HCT116 (cell line): ENCODE measurements at regions not wholly inside any gene's neighbourhood (a gene's known extent, or its start where the extent isn't known, plus 50 kb on each side); places are given as distances from the start of the nearest gene placed in this dataset.

ENCODE experiments used
- ATAC-seq: fragments of 200-7000 bp; cut with Tn5 transposase; 2 replicates; pipeline ENCODE4 v1.9.1; 2020; ENCODE audit warnings: mild to moderate bottlenecking, moderate library complexity
- BruUV-seq: library from RNA; stranded (reverse); fragments of 400-500 nt; replicated peaks from 2 replicates; lab custom pipeline; 2021; lab: Mats Ljungman, UMichigan
- CTCF ChIA-PET: fragments of 300-600 bp; sonication (Branson Sonifier 250); formaldehyde crosslinking; loops from one replicate; lab custom pipeline; 2021; ENCODE audit warnings: antibody characterized with exemption; lab: Charles Lee
- POLR2A ChIA-PET: fragments of 300-600, 350-600 bp; sonication (Branson Sonifier 250); formaldehyde crosslinking; loops from one replicate; lab custom pipeline; 2021; ENCODE audit warnings: antibody characterized with exemption; lab: Charles Lee
- RAD21 ChIA-PET, 2 experiments: fragments of 300-600 bp; sonication (Branson Sonifier 250); formaldehyde crosslinking; loops; one replicate each; lab custom pipeline; 2023; ENCODE audit warnings: low total read pairs in 2 of 2; ENCODE audit not compliant: uncharacterized antibody in 2 of 2, unreplicated experiment in 2 of 2, low non-redundant PET in 1 of 2; lab: Charles Lee
- DNase-seq: peaks from one replicate; pipeline ENCODE4 v3.0.0-alpha.2; 2010; ENCODE audit warnings: low read depth, low spot score
- H2AFZ ChIP-seq: fragments of 200-600 bp; shearing (Covaris generic), sonication (generic); 2 replicates; pipeline ENCODE4 v1.6.1; 2017; ENCODE audit warnings: low read depth, mixed run types, mixed read lengths, antibody characterized with exemption, low read length; ENCODE audit not compliant: poor library complexity, severe bottlenecking
- H3K27ac ChIP-seq: 2 replicates; pipeline ENCODE4 v1.5.1; 2012; ENCODE audit warnings: low read depth, low read length
- H3K27me3 ChIP-seq: fragments of 200-600 bp; sonication (generic); 2 replicates; pipeline ENCODE4 v1.6.1; 2016; ENCODE audit warnings: mixed run types, low read length, mixed read lengths; ENCODE audit not compliant: insufficient read depth
- H3K36me3 ChIP-seq, 2 experiments: fragments of 200-500 bp in 1 of 2; fragments of 200-600 bp in 1 of 2; sonication (Bioruptor generic) in 1 of 2; sonication (generic) in 1 of 2; 2 replicates each; pipeline versions ENCODE4 v1.5.1 to v1.6.1; 2014 to 2016; ENCODE audit warnings: low read length in 2 of 2, inconsistent platforms in 1 of 2, mixed read lengths in 1 of 2, mixed run types in 1 of 2; ENCODE audit not compliant: insufficient read depth in 2 of 2, control insufficient read depth in 1 of 2
- H3K4me1 ChIP-seq, 2 experiments: fragments of 200-600 bp in 1 of 2; sonication (generic) in 1 of 2; 2 replicates each; pipeline versions ENCODE4 v1.5.1 to v1.6.1; 2012 to 2017; ENCODE audit warnings: low read length in 2 of 2, inconsistent platforms in 1 of 2, mild to moderate bottlenecking in 1 of 2, mixed read lengths in 1 of 2, mixed run types in 1 of 2, moderate library complexity in 1 of 2; ENCODE audit not compliant: insufficient read depth in 2 of 2, control insufficient read depth in 1 of 2
- H3K4me2 ChIP-seq: fragments of 200-600 bp; sonication (generic); 2 replicates; pipeline ENCODE4 v1.6.1; 2017; ENCODE audit warnings: mixed run types, low read length, mixed read lengths
- H3K4me3 ChIP-seq, 2 experiments: fragments of 200-600 bp in 1 of 2; sonication (generic) in 1 of 2; replicated peaks in 1 of 2; 2 replicates each; pipeline ENCODE4 v1.5.1; 2011 to 2016; ENCODE audit warnings: low read length in 2 of 2, control low read depth in 1 of 2, low read depth in 1 of 2, mild to moderate bottlenecking in 1 of 2, mixed read lengths in 1 of 2, mixed run types in 1 of 2
- H3K79me2 ChIP-seq: fragments of 200-600 bp; sonication (generic); 2 replicates; pipeline ENCODE4 v1.6.1; 2017; ENCODE audit warnings: mild to moderate bottlenecking, mixed run types, low read length, moderate library complexity, mixed read lengths; ENCODE audit not compliant: insufficient read depth
- H3K9ac ChIP-seq: fragments of 200-600 bp; sonication (generic); 2 replicates; pipeline ENCODE4 v1.6.1; 2016; ENCODE audit warnings: low read length, mixed read lengths
- H3K9me2 ChIP-seq: fragments of 200-600 bp; sonication (generic), shearing (Covaris generic); 2 replicates; pipeline ENCODE4 v1.6.1; 2017; ENCODE audit warnings: mixed run types, mild to moderate bottlenecking, moderate library complexity; ENCODE audit not compliant: insufficient read depth
- H3K9me3 ChIP-seq, 2 experiments: fragments of 200-500 bp in 1 of 2; fragments of 200-600 bp in 1 of 2; sonication (Bioruptor generic) in 1 of 2; sonication (generic) in 1 of 2; 2 replicates each; pipeline ENCODE4 v1.6.1; 2014 to 2017; ENCODE audit warnings: low read length in 2 of 2, mixed read lengths in 2 of 2, inconsistent platforms in 1 of 2, low read depth in 1 of 2, mild to moderate bottlenecking in 1 of 2, mixed run types in 1 of 2, moderate library complexity in 1 of 2; ENCODE audit not compliant: control insufficient read depth in 1 of 2, insufficient read depth in 1 of 2
- H4K20me1 ChIP-seq: fragments of 200-600 bp; sonication (generic), shearing (Covaris generic); 2 replicates; pipeline ENCODE4 v1.6.1; 2017; ENCODE audit warnings: mixed run types, mild to moderate bottlenecking, moderate library complexity; ENCODE audit not compliant: insufficient read depth
- CEBPB ChIP-seq: IDR thresholded peaks from 2 replicates; pipeline ENCODE4 v1.6.1; 2012; ENCODE audit warnings: low read depth
- EGR1 ChIP-seq: IDR thresholded peaks from 2 replicates; pipeline ENCODE4 v1.6.1; 2012; ENCODE audit warnings: low read depth
- EZH2 ChIP-seq: fragments of 200-600 bp; sonication (generic); IDR thresholded peaks from 2 replicates; pipeline ENCODE4 v1.6.1; 2017; ENCODE audit warnings: antibody characterized with exemption, mixed run types
- FOSL1 ChIP-seq: IDR thresholded peaks from 2 replicates; pipeline ENCODE4 v1.6.1; 2012; ENCODE audit warnings: low read depth
- POLR2A ChIP-seq: IDR thresholded peaks from 2 replicates; pipeline ENCODE4 v1.7.0; 2011; ENCODE audit warnings: borderline replicate concordance; ENCODE audit not compliant: insufficient read depth, insufficient read length; ENCODE audit errors: extremely low read depth
- POLR2AphosphoS5 ChIP-seq: IDR thresholded peaks from 2 replicates; pipeline ENCODE4 v1.6.1; 2011; ENCODE audit warnings: mild to moderate bottlenecking, low read depth, low read length, moderate library complexity
- RAD21 ChIP-seq: IDR thresholded peaks from 2 replicates; pipeline ENCODE4 v1.6.1; 2012; ENCODE audit warnings: low read depth, mild to moderate bottlenecking
- SIN3A ChIP-seq: IDR thresholded peaks from 2 replicates; pipeline ENCODE4 v1.6.1; 2012; ENCODE audit warnings: low read depth
- SP1 ChIP-seq: IDR thresholded peaks from 2 replicates; pipeline ENCODE4 v1.6.1; 2012; ENCODE audit warnings: low read depth
- SRF ChIP-seq: IDR thresholded peaks from 2 replicates; pipeline ENCODE4 v1.6.1; 2012; ENCODE audit warnings: low read depth
- TCF7L2 ChIP-seq: IDR thresholded peaks from 2 replicates; pipeline ENCODE4 v1.7.0; 2011; ENCODE audit warnings: borderline replicate concordance, inconsistent platforms; ENCODE audit not compliant: insufficient read depth, insufficient read length; ENCODE audit errors: extremely low read depth
- YY1 ChIP-seq: IDR thresholded peaks from 2 replicates; pipeline ENCODE4 v1.6.1; 2011; ENCODE audit warnings: low read length, low read depth, moderate library complexity, mild to moderate bottlenecking; ENCODE audit not compliant: insufficient replicate concordance; ENCODE audit errors: extremely low read depth
- ZFX ChIP-seq: fragments of 450-650 bp; IDR thresholded peaks from 2 replicates; pipeline ENCODE4 v1.6.1; 2017
- ZNF274 ChIP-seq: fragments of 200-500 bp; sonication (Bioruptor generic); IDR thresholded peaks from 2 replicates; pipeline ENCODE4 v1.6.1; 2014; ENCODE audit warnings: mild to moderate bottlenecking, low read depth, low read length, inconsistent platforms
- intact Hi-C: fragments of 100-400 bp; cut with micrococcal nuclease; formaldehyde crosslinking; loops from 2 replicates; pipeline ENCODE4 v1.10.0; 2022
- TF ChIP-seq, protein P1 (sequence below): IDR thresholded peaks from 2 replicates; pipeline ENCODE4 v1.6.1; 2012
- TF ChIP-seq, protein P2 (sequence below): IDR thresholded peaks from 2 replicates; pipeline ENCODE4 v1.6.1; 2012
- TF ChIP-seq, protein P3 (sequence below): IDR thresholded peaks from 2 replicates; pipeline ENCODE4 v1.6.1; 2012; ENCODE audit warnings: low read depth

DNA sequence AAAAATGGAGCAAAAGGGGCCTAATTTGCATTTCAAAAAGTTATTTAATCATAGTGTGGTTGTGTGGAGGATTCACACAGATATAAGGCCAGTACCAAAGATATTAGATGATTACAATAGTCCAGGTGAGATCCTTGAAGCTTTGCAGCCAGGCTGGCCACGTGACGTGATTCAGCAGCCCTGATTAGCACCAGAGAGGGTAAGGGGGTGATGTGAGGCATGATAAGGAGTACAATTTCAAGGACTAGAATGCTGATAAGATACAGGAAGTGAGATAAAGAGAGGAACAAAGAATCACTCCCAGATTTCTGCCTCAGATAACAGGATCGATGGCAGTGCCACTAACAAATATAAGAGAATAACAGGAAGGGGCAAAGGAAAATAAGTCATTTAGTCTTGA is 108.4 kb upstream of the PALS2 start:
- ChIA-PET RAD21 (no interaction called here), CTCF (no interaction called here), POLR2A (no interaction called here)
- Histone ChIP-seq H3K27ac (no peak overlapping the region), H3K27me3 (peaks cover 21% of the 10 kb centered on the region; the same call in 1 of the 2 replicates), H3K9ac (no peak overlapping the region), H3K9me3 (no peaks in the 10 kb centered on the region), H4K20me1 (no peaks in the 10 kb centered on the region), H3K79me2 (no peaks in the 10 kb centered on the region), H3K36me3 (no peaks in the 10 kb centered on the region), H3K9me2 (no peaks in the 10 kb centered on the region), H3K4me1 (no peaks in the 10 kb centered on the region), H3K4me3 (no peak overlapping the region), H3K4me2 (no peak overlapping the region), H2AFZ (no peak overlapping the region)
- intact Hi-C loops: no loop called here
- no peak for DNase-seq
- TF ChIP-seq TCF7L2: no peak
- no peak for TF ChIP-seq ZFX
- no peak for TF ChIP-seq SRF
- no peak for TF ChIP-seq CEBPB
- no peak for TF ChIP-seq YY1
- no peak for TF ChIP-seq RAD21
- TF ChIP-seq, protein P1, sequence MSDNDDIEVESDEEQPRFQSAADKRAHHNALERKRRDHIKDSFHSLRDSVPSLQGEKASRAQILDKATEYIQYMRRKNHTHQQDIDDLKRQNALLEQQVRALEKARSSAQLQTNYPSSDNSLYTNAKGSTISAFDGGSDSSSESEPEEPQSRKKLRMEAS: no peak
- TF ChIP-seq EZH2: no peak
- TF ChIP-seq, protein P2, sequence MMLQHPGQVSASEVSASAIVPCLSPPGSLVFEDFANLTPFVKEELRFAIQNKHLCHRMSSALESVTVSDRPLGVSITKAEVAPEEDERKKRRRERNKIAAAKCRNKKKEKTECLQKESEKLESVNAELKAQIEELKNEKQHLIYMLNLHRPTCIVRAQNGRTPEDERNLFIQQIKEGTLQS: no peak
- TF ChIP-seq FOSL1: no peak
- TF ChIP-seq SP1: no peak
- no peak for TF ChIP-seq SIN3A
- TF ChIP-seq, protein P3, sequence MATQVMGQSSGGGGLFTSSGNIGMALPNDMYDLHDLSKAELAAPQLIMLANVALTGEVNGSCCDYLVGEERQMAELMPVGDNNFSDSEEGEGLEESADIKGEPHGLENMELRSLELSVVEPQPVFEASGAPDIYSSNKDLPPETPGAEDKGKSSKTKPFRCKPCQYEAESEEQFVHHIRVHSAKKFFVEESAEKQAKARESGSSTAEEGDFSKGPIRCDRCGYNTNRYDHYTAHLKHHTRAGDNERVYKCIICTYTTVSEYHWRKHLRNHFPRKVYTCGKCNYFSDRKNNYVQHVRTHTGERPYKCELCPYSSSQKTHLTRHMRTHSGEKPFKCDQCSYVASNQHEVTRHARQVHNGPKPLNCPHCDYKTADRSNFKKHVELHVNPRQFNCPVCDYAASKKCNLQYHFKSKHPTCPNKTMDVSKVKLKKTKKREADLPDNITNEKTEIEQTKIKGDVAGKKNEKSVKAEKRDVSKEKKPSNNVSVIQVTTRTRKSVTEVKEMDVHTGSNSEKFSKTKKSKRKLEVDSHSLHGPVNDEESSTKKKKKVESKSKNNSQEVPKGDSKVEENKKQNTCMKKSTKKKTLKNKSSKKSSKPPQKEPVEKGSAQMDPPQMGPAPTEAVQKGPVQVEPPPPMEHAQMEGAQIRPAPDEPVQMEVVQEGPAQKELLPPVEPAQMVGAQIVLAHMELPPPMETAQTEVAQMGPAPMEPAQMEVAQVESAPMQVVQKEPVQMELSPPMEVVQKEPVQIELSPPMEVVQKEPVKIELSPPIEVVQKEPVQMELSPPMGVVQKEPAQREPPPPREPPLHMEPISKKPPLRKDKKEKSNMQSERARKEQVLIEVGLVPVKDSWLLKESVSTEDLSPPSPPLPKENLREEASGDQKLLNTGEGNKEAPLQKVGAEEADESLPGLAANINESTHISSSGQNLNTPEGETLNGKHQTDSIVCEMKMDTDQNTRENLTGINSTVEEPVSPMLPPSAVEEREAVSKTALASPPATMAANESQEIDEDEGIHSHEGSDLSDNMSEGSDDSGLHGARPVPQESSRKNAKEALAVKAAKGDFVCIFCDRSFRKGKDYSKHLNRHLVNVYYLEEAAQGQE: no peak
- no peak for TF ChIP-seq EGR1
- no peak for TF ChIP-seq POLR2A
- no peak for TF ChIP-seq ZNF274
- no peak for TF ChIP-seq POLR2AphosphoS5
- BruUV-seq: no TSS peak
- no peak for ATAC-seq
